Adipose tissue (tissue), 3 donors: ENCODE measurements at regions not wholly inside any gene's neighbourhood (a gene's known extent, or its start where the extent isn't known, plus 50 kb on each side); places are given as distances from the start of the nearest gene placed in this dataset.

Source experiments
- H3K27ac ChIP-seq: one replicate; pipeline ENCODE4 v1.5.1; 2013; ENCODE audit warnings: low read depth, low read length
- WGBS, 3 donors: extraction: QIAGEN DNeasy Blood & Tissue Kit; methylation state at CpG; one replicate each; pipeline ENCODE4 v1.1.7; 2013; 5-methylcytosine and 5-hydroxymethylcytosine counted together
- donor health status: healthy with polysubstance abuse.
- donor health status: Bipolar disorder and iron deficiency.
- donor health status: healthy.

DNA sequence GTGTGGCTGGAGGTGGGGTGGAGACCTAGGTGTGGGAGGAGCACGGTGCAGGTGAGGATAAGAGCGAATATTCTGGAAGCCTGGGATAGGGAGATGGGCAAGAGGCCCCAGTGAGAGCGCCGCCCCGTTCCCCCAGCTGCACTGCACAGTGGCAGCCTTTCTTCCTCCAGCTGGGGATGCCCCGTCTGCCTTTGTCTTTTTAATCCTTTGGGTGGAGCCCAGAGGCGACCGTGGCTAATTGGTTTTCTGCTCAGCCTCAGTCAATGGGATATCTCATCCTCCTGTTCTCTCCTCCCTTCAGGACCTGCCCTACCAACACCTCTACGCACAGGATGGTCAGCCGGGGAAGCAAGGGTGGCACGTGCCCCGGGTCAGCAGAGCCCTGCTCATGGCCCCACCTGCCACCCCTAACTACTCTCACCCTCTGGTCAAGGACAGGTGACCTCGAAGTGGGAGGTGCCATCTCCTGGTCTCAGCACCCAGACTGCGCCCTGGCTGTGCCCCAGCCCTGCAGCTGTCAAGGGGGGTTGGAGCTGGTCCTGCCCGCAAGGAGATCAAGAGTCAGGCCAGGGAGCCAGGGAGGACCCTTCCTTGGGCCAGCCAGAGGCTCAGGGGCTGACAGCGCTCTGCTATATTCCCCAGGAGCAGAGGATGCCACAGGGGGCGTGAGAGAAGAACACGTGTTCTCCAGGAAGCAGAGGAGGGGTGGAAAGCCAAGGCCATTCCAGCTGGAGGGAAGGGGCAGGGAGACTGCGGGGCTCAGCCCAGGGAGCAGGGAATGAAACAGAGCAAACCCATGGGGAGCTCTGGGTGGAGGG lies 64.0 kb downstream of the ADRA2C start:
- no peak overlapping the region for H3K27ac ChIP-seq
- 68 to 71% (median 69%) methylated on average over 19 of the region's 19 CpGs for WGBS, 3 donors

DNA sequence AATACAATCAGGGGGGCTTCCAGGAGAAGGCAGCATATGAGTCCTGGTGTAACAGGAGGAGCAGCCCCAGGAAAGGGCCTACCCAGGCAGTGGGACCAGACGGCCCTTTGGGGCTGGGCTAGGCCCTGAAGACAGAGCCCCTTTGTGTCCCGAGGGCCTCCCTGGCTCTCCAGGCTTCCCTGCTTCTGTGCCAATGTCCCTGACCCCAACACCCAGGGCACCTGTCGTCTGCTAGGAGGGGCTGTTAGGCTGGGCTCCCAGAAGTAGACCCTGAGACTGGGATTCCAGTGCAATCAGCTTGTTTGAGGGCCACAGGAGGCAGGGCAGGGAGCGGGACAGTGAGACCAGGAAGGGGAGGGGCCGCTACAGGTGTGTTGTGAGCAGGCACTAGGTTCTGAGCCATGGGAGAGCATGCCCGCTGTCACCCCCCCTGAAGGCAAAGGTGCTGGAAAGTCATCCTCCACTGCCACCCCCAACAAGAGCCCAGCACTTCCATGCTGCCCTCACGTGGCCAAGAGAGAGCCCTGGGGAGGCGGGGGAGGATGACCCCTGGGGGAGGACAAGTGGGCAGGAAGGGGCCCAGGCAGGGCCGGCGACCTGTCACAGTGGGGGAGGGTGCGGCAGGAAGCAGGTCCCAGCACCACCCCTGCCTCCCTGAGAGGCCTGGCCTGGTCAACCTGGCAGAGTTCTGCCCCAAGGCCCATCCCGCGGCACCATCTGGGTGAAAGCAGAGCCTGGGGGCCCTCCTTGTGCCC lies 64.8 kb downstream of the ADRA2C start:
- H3K27ac ChIP-seq: no peak overlapping the region
- WGBS, 3 donors: 64 to 69% (median 66%) methylated on average over 12 to 13 of the region's 13 CpGs

DNA sequence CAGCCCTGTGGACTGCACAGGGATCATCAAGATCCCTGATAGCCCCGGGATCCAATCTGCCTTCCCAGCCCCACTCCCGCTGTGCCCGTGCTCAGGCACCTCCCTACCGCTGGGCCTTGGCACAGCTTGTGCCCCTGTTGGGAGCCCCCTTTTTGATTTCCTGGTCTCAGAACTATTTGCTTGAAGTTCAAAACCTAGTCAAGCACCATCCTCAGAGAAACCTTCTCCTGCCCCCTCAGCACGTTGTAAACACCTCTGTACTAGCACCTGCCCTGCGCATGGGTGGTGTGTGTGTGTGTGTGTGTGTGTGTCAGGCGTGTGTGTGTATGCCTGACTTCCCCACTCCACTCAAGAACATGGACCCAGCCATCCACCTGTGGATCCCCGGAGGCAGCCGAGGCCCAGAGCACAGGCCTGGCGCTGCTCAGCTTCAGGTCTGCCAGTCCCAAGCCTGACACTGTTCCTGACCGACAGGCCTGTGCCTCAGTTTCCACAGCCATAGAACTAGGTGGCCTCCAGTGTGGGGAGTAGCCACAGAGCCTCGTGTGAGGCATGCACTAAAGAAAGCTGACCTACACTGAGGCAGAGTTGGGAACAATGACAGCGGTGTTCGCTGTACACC lies 65.5 kb downstream of the ADRA2C start:
- H3K27ac ChIP-seq: no peak overlapping the region
- 78 to 80% (median 78%) methylated on average over 14 of the region's 14 CpGs for WGBS, 3 donors

DNA sequence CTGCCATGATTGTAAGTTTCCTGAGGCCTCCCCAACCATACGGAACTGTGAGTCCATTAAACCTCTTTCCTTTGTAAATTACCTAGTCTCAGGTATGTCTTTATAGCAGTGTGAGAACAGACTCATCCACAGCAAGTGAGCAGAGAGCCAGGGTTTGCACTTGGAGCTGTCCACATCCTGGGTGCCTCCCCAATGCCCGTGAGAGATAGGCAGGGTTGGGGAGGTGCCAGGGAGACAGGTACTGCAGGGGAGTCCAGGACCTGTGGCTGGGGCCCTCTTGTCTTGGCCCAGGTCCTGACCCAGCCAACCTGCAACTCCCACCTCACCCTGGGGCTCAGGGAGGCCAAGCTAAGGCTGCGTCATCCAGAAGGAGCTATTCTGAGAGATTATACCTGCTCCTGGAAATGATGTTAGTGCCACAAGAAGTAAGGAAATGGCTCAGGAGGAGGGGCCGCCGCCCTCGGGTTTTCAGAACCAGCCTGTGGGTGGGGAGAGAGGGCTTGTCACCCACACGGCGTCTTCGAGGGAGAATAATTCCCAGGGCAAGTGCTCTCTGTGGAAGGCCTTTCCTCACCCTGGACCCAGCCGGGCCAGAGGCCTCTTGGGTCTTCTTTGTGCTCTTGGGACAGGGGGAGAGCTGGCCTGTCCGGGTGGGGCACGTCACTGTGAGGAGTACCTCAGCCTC lies 66.5 kb downstream of the ADRA2C start:
- H3K27ac ChIP-seq: no peak overlapping the region
- 69 to 85% (median 77%) methylated on average over 12 of the region's 12 CpGs for WGBS, 3 donors

DNA sequence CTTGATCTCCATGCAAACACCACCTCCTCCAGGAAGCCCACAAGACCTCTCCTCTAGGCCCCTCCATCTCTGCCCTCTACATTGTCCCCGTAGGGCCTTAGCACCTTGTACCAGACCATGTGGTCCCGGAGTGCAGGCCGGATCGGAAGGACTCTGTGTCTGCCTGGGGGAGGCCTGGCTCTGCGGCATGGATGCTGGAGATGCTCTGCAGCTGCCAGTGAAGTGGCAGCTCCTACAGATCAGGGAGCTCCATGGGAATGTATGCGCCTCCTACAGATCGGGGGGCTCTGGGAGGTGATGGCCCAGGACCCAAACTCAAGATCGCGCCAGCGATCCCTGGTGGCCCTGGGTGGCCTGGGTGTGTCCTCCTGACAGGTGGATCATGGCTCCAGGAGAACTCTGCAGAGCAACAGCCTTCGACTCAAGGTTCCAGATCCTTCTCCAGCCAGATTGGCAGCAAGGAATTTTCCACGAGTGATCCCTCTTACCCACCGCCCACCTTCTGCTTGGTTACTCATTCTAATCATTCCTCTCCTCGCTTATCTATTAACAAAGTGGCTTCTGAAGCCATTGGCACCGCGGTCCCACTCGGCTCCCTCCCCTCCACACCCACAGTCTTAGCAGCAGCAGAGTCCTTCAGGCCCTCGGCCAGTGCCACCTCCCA lies 67.3 kb downstream of the ADRA2C start:
- WGBS, 3 donors: 87 to 91% (median 89%) methylated on average over 18 of the region's 18 CpGs
- no peak overlapping the region for H3K27ac ChIP-seq

DNA sequence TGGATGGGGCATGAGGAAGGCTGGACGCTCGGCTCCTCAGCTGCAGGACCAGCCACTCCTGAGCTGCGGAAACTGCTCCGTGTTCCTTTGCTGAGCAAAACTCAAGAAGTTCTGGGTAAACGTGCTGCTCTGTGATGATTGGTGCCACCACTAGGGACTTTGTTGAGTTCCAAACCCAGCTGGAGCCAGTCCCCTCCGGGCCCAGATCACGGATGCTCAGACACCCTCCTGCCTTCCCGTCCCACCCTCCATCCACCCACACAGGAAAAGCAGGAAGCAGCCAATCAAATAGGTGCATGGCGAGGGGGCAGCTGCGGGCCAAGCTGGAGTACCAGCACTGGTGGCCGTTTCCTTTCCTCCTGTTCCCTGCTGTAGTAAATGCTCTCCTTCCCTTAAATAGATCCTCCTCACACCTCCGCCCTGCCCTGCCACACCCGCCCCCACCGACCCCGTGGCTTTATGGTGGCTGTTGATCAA lies 68.0 kb downstream of the ADRA2C start:
- H3K27ac ChIP-seq: no peak overlapping the region
- 16 to 50% (median 20%) methylated on average over 15 of the region's 15 CpGs for WGBS, 3 donors

DNA sequence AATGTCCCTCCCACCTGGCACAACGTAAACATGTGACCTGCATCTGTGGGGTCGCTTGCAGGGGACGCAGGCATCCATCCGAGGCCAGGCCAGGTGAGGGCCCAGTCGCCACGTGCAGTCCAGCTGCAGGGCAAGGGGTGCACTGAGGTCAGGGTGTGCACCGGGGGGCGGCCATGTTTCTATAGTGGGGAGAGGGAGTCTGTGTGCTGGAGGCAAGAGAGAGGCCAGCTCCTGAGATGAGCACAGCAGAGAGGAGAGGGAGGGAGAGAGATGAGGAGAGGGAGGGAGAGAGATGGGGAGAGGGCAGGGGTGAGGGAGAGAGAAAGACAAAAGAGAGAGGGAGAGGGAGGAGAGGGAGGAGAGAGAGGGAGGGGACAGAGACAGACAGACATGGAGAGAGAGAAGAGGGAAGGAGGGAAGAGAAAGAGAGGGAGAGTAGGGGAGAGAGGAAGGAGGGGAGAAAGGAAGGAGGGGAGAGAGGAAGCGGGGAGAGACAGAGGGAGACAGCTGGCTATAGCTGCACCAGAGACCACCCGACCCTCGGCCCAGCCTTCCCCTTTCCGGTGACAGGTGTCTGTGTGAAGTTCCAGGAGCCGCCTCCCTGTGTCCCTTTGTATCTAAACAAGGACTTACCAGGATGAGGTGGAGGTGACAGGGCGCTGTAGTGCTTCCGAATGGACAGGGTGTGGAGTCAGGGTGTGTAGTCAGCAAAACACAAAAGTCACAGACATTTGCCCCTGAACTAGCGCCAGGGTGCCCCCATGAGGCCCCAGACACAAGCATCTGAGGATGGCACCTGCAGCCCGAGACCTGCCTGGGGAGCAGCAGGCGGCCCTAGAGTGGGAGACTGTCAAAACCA lies 68.7 kb downstream of the ADRA2C start:
- WGBS, 3 donors: 35 to 66% (median 48%) methylated on average over 17 to 18 of the region's 18 CpGs
- no peak overlapping the region for H3K27ac ChIP-seq

DNA sequence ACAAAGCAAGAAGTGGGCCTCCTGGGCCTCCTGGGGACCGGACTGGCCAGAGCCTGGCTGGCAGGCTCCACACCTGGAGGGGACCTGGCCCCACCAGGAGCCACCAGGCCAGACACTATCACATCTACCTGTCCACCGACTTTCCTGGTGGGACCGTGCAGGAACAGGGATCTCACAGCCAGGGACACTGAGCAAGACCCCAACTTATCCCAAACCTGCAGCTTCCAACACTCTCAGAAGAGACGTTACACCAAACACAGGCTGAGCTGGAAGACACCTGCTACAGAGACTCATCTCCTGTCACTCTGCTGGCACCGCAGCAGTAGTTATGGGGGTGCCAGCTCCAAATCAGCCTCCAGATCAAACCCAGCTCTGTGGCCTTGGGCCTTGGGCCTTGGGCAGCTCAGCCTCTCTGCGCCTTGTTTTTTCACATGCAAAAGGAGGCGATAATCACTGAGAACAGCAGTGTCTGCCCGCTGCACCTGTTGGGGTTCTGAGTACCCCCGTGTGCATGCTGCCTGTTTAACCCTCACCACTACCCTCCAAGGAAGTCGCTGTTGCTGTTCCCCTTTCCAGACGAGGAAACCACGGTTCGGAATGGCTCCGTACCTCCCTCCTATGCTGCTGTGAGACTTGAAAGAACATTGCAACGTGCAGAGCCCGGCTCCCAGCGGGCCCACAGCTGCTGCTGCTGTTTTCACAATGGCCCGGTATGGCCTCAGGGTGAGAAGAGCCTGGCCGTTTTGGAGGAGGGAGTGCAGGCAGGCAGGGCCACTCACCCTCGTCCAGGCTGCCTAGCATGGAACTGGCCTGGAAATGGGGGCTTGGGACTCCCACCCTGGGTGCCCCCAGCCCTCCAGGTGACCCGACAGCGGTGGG lies 69.6 kb downstream of the ADRA2C start:
- WGBS, 3 donors: 40 to 53% (median 51%) methylated on average over 21 to 22 of the region's 22 CpGs
- H3K27ac ChIP-seq: no peak overlapping the region

DNA sequence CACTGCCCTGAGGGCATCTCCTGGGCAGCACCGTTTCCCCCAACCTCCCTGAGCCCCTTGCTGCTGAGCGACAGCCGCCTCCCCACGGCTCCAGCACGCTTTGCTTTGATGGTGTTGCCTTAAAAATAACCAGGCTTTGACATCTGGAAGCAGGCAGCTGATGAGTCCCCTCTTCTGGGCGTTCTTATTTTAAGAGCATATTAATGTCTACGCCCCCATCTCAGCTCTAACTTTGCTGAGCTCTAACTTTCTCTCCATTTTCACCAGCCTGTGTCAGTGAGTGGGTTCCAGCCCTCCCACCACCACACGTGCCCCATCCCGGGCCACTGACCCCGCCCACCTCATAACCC lies 70.2 kb downstream of the ADRA2C start:
- no peak overlapping the region for H3K27ac ChIP-seq
- WGBS, 3 donors: 36 to 59% (median 40%) methylated on average over 10 of the region's 10 CpGs

DNA sequence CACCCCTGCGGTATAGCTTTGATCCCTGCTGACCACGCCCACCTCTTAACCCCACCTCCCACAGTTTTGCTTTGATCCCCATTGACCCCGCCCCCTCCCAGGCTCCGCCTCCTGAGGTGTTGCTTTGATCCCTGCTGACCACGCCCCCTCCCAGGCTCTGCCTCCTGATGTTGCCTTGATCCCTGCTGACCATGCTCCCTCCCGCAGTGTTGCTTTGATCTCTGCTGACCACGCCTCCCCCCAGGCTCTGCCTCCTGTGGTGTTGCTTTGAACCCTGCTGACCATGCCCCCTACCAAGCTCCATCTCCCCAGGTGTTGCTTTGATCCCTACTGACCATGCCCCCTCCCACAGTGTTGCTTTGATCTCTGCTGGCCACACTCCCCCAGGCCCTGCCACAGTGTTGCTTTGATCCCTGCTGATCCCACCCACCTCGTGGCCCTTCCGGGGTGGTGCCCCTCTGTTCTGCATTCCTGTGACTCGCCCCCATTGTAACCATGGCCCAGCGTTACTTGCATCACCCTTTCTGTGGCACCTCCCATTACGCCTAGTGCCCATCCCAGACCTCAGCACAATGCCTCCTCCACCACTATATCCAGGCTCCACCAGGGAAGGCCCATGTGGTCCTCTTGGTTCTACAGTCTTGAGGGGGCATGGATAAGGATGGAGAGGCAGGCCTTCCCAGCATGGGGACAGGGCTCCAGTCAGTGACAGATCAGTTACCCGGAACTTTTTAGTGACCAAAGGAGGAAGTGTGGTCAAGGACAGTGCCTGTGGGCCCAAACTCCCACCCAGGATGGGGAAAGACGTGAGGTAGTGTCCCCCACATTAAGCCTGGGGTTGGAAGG lies 70.8 kb downstream of the ADRA2C start:
- 54 to 58% (median 58%) methylated on average over 13 to 14 of the region's 14 CpGs for WGBS, 3 donors

DNA sequence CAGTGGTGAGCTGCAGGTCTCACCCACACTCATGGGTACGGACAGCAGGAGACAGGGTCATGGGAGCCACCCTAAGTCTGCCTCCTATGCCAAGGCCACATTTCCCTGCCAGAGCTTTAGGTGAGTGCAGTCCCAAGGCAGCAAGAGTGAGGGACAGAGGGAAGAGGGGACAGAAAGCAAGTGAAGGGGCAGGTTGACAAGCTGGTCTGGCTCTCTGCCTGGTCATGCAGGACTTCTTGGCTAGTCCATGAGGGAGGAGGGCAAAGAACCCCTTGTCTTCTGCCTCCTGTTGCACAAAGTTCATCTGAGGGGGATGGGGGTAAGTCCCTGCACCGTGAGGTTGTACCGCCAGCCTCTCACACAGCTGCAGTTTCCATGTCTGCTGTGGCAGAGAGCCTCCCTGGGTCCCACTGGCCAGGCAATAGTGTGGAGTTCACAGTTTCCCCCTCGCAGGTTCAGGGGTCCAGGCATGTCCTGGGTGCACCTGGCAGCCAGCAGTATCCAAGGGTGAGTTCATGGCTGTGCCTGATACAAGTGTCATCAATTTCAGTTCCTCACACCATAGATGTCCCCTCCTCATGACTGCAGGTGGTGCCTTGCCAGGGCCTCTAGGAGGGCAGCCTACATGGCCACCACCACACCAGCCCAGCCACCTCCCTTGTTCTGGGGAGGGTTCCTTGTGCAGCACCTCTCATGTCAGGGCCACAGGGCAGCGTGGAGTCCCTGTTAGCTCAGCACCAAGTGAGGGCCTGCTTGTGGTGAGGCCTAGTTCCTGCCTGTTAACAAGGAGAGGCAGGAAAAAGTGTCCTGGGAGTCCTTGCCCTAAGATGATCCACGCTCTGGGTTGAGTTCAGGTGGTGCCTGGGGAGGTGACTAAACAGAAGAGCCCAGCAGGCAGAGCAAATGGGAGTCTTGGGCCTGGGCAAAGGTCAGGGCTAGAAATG lies 72.5 kb downstream of the ADRA2C start:
- H3K27ac ChIP-seq: no peak overlapping the region
- 86 to 96% (median 91%) methylated on average over 6 of the region's 6 CpGs for whole genome bisulfite sequencing, 3 donors

More for the DNA sequence above, 70.8 kb downstream of the ADRA2C start:
- no peak overlapping the region for H3K27ac ChIP-seq

DNA sequence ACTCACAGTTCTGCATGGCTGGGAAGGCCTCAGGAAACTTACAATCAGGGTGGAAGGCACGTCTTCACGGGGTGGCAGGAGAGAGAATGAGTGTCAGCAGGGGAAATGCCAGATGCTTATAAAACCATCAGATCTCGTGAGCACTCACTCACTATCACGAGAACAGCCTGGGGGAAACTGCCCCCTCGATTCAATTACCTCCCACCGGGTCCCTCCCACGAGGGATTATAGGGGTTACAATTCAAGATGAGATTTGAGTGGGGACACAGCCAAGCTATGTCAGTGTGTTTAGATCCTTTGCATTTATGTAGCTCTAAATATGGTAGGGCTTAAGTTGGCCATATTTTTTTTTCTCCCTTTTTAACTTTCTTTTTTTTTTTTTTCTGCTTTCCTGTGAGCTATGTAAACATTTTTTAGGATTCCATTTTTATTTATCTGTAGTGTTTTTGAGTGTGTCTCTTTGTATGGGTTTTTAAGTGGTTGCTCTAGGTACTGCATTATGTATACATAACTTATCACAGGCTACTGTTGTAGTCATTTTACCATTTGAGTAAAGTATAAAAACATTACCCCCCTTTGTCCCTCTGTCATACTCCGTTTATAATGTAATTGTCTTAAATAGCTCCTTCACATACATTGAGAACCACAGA lies 79.0 kb downstream of the ADRA2C start:
- WGBS, 3 donors: 38 to 50% (median 39%) methylated on average over 8 of the region's 8 CpGs
- H3K27ac ChIP-seq: no peak overlapping the region

DNA sequence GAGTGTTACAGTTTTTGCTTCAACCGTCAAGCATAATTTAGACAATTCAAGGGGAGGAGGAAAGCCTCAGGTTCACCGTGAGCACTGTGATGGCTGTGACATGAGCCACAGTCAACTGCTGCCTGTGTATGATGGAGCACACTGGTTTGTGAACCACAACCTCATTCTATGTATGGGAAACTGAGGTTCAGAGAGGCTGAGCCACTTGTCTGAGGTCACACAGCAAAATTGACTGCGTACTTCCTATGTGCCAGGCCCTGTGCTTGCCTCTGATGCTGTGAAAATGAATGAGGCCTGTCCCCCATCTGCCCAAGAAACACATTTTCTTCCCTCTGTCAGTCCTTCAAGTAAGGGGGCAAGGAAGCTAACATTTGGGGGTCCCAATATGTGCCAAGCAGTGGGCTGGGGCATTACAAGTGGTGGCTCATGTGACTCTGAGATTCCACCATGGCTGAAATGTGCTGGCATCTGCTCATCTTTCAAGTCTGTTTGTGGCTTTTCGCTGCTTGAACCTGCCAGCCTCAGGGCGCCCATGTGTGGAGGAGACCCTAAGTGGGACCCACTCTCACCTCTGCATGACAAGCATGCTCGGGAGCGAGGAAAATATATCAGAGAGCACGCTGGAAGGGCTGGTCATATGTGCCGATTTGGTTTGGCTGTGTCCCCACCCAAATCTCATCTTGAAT lies 79.7 kb downstream of the ADRA2C start:
- no peak overlapping the region for H3K27ac ChIP-seq
- 88 to 92% (median 91%) methylated on average over 9 of the region's 9 CpGs for WGBS, 3 donors
